Epithelial cell of proximal tubule (primary cell): ENCODE measurements at regions not wholly inside any gene's neighbourhood (a gene's known extent, or its start where the extent isn't known, plus 50 kb on each side); places are given as distances from the start of the nearest gene placed in this dataset.

Experiments
- DNase-seq: peaks from one replicate; pipeline ENCODE4 v3.0.0-alpha.2; 2011; ENCODE audit warnings: low read depth
- H3K4me3 ChIP-seq: 2 replicates; pipeline ENCODE4 v1.5.1; 2011; ENCODE audit warnings: low read depth, mild to moderate bottlenecking, low read length
- TF ChIP-seq, protein P1 (sequence below): conservative IDR thresholded peaks from 2 replicates; pipeline ENCODE4 v1.5.1; 2012; ENCODE audit warnings: low read depth, mild to moderate bottlenecking, low read length

DNA sequence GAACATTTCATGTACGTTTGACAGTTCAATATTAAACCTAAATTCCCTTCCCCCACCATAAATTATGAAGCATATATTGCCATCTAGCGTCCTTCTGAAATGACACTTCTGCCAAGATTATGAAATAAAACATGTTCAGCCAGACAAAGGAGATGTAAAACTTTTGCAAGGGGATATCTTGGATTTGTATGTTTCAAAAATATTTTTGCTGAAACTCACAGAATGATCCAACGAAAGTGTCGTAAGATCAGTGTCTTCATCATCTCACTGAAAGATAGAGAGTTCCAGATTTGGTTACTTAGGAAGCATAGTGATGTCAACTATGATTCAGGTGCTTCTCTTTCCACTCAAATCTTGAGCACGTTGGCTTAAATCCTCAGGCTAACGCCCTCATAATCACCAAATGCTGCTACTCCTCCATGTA is 904.3 kb downstream of the XPNPEP1 start:
- DNase-seq, result no peak
- TF ChIP-seq, protein P1, sequence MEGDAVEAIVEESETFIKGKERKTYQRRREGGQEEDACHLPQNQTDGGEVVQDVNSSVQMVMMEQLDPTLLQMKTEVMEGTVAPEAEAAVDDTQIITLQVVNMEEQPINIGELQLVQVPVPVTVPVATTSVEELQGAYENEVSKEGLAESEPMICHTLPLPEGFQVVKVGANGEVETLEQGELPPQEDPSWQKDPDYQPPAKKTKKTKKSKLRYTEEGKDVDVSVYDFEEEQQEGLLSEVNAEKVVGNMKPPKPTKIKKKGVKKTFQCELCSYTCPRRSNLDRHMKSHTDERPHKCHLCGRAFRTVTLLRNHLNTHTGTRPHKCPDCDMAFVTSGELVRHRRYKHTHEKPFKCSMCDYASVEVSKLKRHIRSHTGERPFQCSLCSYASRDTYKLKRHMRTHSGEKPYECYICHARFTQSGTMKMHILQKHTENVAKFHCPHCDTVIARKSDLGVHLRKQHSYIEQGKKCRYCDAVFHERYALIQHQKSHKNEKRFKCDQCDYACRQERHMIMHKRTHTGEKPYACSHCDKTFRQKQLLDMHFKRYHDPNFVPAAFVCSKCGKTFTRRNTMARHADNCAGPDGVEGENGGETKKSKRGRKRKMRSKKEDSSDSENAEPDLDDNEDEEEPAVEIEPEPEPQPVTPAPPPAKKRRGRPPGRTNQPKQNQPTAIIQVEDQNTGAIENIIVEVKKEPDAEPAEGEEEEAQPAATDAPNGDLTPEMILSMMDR, result no peak

DNA sequence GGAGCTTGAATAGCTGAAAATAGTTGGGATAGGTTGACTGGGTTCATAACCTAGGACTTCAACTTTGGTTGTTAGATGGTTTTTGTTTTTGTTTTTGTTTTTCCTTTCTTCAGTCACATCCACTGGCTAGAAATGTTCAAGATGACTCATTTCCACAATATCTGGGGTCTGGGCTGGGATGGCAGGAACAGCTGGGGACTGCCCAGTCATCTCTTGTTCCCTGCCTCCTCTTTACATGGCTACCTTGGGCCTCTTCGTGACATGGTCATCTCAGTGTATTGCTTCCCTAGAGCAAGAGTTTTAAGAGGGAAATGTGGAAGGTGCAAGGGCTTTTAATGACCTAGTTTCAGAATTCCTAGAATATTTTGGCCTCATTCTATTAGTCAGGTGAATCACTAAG is 915.8 kb downstream of the XPNPEP1 start:
- H3K4me3 ChIP-seq, result no peak overlapping the region
- TF ChIP-seq, protein P1, result no peak
- no peak for DNase-seq

More for the DNA sequence above, 904.3 kb downstream of the XPNPEP1 start:
- H3K4me3 ChIP-seq, result no peak overlapping the region

DNA sequence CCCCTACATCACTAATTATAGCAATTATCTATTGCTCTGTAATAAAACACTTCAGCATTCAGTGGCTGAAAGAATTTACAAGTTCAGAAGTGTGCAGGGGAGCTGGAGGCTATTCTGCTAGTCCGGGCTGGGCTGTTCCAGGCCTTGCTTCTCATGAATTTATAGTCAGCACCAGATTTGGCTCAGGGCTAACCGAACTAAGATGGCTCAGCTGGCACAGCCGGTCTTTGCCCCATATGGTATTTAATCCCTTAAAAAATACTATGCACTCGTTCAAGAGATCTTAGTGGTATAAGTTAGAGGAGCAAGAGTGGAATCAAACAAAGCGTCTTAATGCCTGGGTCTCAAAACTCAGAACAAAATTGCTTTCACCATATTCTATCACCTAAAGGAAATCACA is 932.9 kb downstream of the XPNPEP1 start:
- TF ChIP-seq, protein P1, result no peak
- H3K4me3 ChIP-seq, result no peak overlapping the region
- DNase-seq, result no peak

DNA sequence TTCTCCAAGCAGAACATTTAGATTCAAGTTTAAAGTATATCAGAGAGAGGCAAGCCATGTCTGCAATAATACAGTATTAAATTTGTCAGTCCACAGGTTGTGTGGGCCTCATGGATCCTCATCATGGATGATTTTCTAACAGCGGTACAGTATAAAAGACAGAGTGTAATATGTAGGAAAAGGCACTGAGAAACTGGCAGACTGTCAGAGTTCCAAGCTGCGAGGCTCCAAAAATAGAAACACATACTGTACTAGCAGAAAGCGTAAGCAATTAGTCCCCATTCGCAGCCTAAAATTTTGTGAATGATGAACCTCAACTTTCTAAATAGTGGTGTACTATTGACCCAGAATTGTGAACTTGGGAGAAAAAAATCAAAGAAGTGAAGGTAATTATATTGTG is 933.3 kb downstream of the XPNPEP1 start:
- DNase-seq, result no peak
- H3K4me3 ChIP-seq, result no peak overlapping the region
- TF ChIP-seq, protein P1, result no peak

DNA sequence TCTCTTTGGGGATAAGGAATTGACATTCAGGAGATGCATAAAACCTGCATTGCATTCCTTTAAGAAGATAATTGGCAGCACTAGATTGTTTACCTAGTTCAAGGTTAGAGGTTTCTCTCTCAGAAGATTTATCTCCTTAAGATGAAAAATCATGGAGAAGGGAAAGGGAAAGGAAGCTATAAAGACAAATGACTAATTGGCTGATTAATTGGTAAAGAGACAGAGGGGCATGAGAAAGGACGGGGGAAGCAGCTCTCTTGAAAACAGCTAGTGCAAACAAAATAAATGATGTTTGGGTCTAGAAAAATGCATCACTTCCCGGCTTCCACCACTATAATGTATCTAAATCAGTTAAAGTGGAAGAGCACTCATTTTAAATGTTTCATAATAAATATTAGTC is 941.2 kb downstream of the XPNPEP1 start:
- no peak for DNase-seq
- TF ChIP-seq, protein P1, result no peak
- no peak overlapping the region for H3K4me3 ChIP-seq

DNA sequence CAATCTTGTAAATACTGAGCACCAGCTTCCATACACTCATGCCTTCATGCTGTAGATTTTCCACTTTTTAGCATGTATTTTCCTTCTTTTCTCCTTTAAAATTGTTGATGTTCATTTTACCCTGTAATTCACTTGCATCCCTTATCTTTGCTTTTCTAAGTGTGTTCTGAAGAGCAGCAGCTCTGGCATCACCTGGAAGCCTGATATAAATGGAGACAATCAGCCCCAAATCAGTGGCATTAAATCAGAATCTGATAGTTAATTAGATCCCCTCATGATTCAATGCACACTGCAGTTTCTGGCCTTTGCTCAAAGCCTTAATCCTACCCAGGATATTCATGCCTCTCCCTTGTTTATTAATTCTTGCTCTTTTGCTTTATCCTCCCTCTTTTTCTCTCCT is 942.4 kb downstream of the XPNPEP1 start:
- H3K4me3 ChIP-seq, result no peak overlapping the region
- no peak for DNase-seq
- TF ChIP-seq, protein P1, result no peak

DNA sequence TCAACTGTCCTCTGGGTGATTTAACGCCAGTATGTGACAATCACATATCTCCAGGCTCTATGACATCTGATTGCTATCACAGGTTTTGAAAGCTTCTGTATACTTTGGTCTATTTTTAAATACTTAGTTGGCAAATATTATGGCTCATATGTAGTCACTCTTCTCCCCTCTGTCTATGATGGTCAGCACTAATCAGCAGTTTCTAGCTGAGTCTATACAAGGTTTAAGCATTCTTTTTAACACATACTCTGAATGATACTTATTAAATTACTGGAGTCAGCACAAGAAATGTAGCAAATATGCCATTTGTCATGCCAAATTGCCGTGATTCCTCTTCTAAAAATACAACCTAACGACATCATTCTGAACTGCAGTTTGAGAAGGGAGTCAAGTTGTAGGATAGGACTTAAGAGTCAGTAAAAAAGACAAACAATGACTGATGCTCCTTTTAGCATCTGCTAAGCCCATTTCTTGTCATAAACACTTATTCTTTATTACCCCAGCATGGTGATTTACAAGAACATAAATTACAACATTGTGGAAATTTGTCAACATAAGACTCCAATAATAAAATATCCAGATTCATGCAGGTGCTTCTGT is 947.8 kb downstream of the XPNPEP1 start:
- H3K4me3 ChIP-seq, result no peak overlapping the region
- DNase-seq, result no peak
- TF ChIP-seq, protein P1, result no peak
